NCI-H1694 treated with DMSO at 0.1 percent for 48 hours (cell line): ENCODE measurements at regions not wholly inside any gene's neighbourhood (a gene's known extent, or its start where the extent isn't known, plus 50 kb on each side); places are given as distances from the start of the nearest gene placed in this dataset.
"Not testable (repeated sequence)": the region's sequence is repeated elsewhere in the genome, so short reads cannot be mapped to it uniquely, and the experiment has no call there.

ENCODE experiments used
- DNase-seq: peaks from one replicate; lab custom pipeline; 2025; lab: John Stamatoyannopoulos, UW

DNA sequence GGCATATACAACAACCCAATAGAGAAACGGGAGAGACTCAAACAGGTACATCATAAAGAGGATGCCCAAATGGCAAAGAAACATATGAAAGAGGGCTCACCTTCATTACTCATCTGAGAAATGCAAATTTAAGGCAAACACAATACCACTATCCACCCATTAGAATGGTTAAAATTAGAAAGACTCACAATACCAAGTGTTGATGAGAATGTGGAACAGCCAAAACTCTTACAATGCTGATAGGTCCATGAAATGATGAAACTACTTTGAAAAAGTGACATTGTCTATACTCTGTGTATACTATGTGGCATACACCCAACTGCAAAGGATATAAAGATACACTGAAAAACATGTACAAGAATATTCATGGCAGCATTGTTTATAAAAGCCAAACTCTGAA lies 96.2 kb upstream of the TSHZ3 start:
- no peak for DNase-seq

GRCh38 chr19:31448221-31448657 lies 99.0 kb upstream of the TSHZ3 start:
- no peak for DNase-seq

DNA sequence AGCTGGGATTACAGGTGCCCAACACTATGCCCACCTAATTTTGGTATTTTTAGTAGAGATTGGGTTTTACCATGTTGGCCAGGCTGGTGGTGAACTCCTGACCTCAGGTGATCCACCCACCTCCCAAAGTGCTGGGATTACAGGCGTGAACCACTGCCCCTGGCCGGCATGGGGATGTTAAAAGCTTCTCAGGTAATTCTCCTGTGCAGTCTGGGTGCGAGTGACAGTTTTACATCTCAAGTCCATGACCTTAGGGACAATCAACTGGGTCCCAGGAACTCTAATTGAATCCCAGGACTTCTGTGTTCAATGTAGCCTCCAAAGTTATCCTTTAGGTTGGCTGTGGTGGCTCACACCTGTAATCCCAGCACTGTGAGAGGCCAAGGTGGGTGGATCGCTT lies 100.1 kb upstream of the TSHZ3 start:
- DNase-seq, result no peak

DNA sequence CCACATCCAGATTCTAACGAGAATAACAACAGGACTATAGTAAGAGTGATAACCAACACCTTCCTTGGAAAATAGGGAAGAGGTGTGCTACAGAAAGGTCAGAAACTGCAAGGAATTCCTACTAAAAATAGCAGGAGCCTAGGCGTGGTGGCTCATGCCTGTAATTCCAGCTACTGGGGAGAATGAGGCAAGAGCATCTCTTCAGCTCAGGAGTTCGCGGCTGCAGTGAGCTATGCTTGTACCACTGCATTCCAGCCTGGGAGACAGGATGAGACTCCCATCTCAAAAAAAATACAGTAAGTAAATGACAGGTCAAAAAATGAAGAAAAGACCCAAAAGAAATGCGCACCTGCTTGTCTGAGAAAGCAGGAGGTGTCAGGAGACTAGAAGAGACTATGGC lies 101.5 kb upstream of the TSHZ3 start:
- no peak for DNase-seq

DNA sequence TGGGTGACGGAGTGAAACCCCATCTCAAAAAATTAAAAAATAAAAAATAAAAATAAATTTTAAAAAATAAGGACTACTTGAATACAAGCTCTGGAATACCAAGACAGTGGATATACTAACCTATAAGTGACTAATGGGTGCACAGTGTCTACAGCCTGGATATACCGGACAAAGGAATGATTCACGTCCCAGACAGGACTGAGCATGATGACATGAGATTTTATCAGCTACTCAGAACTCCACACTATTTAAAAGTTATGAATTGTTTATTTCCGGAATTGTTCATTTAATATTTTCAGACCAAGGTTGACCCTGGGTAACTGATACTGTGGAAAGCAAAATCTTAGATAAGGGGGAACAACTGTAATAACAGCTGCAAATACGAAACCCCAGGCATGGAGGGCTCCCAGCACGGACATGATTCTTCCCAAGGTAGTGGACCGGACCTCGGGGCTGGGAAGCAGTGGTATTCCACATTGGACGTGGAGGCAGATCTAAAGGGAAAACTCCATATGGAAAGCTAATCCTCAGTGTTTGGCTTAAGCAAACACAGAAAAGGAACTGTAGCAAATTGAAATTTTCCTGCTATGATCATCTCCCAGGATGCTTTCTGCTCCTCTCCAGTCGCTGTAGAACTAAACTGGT lies 102.6 kb upstream of the TSHZ3 start:
- no peak for DNase-seq

GRCh38 chr19:31459430-31459829 lies 110.2 kb upstream of the TSHZ3 start:
- DNase-seq, result no peak

DNA sequence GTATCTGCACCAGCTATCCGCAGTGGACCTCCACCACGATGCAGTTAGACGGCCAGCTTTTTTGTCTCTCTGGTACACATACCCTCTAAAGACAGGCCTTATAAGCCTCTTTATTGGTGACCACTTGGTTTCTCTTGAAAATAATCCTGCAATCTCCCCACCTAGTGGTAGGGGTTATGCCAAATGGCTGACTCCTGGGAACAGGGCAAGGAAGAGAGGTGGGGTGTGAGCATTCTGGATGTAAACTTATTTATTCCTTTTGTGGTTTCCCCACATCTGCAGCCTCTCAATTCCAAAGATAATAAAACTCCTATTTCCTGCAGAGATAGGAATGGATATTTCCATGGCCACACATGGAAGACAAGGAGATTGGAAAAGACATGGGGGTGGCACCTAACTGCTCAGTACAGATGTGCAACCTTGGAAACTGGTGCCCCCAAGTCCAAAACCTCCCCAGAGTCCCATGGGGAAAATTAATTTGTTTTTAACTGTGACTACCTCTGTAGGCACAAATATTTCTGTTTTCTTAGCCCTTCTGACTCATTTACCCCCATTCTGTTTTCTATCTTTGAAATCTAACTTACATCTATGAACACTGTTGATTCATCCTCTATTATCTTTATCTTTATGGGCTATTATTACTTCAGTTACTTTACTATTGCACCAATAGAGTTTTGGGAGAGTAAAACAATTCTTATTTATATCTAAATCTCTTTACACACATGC lies 112.7 kb upstream of the TSHZ3 start:
- DNase-seq, result no peak

DNA sequence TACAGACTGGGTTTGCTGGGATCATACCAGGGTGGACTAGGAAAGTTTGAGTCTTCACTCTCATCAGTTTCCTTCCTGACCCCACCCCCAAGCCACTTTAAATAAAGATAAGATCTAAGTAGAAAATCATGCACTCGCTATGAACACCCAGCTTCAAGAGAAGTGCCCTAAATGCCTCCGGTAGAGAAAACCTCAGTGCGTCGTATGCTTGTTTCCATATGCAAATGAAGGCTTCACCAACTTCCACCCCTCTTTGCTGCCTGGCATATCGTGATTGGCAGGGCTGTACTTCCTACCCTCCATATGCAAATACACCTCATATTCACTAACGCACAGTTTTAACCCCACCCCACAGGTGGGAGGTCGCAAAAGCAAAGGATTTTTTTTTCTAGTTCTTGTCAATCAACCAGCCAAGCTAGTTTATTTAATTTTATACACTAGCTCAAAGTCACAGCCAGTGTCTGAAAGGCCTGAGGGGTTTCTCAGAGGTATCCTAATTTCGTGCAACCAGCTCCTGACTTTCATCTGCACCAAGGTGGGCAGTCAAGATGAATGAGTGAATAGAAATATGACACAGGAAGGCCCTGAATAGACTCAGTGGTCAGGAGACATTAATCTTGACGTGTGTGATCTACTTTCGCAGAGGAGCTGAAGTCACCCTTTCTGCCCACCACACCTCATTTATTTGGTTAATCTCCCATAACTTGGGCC lies 121.1 kb upstream of the TSHZ3 start:
- no peak for DNase-seq

- DNase-seq, result no peak
Observed at GRCh38 chr19:31470952-31471351, 121.7 kb upstream of the TSHZ3 start.

DNA sequence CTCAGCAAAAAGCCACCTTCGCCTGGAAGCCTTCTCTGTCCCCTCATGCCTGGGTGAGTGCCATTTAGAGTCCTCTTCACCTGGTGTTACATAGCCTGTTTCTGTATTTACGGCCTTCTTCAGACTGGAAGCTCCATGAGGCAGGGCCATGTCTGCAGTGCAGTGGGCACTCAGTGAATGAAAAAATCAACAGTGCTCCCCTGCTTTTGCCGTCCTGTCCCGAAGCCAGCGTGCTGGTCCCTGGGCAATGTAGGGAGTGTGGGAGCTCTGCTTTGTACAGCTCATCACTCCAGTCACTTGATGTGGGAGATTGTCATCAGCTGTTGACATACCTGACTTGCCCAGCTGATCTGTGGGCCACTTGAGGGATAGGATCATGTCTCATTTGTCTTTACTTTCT lies 129.0 kb upstream of the TSHZ3 start:
- DNase-seq, result no peak

DNA sequence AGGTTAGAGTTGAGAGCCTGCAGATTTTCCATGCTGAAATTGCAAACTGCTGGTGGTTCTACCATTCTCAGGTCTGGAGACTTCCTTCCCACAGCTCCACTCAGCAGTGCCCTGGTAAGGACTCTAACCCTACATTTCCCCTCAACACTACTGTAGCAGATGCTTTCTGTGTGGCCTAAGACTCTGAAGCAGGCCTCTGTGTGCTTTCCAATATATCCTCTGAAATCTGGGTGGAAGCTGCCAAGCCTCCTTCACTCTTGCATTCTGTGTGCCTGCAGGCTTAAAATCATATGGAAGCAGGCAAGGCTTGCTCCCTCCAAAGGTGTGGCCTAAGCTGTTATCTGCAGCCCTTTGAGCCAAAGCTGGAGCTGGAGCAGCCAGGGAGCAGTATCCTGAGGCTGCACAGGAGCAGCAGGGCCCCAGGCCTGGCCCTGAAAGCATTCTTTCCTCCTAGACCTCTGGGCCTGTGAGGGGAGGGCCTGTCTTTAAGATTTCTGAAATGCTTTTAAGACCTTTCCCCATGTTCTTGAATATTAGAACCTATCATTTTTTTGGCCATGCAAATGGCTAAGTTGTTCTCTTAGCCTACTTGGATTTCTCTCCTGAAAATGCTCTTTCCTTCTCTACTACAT lies 134.1 kb upstream of the TSHZ3 start:
- DNase-seq, result no peak

DNA sequence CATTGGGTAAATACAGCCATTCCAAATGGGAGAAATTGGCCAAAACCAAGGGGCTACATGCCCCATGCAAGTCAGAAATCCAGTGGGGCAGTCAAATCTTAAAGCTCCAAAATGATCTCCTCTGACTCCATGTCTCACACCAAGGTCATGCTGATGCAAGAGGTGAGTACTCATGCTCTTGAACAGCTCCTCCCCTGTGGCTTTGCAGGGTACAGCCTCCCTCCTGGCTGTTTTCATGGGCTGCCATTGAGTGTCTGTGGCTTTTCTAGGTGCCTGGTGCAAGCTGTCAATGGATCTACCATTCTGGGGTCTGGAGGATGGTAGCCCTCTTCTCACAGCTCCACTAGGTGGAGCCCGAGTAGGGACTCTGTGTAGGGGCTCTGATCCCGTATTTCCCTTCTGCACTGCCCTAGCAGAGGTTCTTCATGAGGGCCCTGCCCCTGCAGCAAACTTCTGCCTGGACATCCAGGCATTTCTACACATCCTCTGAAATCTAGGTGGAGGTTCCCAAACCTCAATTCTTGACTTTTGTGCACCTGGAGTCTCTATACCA lies 135.7 kb upstream of the TSHZ3 start:
- not testable (repeated sequence) for DNase-seq

DNA sequence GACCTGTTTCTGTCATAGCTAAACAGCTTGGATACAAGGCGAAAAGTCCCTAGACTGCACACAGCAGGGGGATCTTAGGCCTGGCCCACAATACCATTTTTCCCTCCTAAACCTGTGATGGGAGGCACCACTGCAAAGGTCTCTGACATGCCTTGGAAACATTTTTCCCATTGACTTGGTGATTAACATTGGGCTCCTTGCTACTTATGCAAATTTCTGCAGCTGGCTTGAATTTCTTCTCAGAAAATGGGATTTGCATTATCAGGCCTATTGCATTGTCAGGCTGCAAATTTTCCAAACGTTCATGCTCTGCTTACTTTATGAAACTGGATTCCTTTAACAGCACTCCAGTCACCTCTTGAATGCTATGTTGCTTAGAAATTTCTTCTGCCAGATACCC lies 136.2 kb upstream of the TSHZ3 start:
- no peak for DNase-seq

- no peak for DNase-seq
Observed at GRCh38 chr19:31491242-31491641, 142.0 kb upstream of the TSHZ3 start.

GRCh38 chr19:31492050-31492449 lies 142.8 kb upstream of the TSHZ3 start:
- no peak for DNase-seq

DNA sequence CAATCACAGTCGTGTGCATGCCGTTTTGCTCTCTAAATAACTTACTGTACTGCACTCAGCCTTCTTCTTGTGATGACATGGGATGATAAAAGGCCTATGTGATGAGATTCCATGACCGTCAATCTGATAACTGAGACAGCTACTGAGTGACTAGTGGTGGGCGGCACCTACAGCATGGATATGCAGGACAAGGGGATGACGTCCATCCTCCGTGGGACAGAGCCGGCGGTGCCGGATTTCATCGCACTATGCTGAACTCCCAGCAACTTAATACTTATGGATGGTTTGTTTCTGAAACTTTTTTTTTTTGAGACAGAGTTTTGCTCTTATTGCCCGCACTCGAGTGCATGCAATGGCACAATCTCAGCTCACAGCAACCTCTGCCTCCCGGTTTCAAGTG lies 146.8 kb upstream of the TSHZ3 start:
- DNase-seq, result no peak

DNA sequence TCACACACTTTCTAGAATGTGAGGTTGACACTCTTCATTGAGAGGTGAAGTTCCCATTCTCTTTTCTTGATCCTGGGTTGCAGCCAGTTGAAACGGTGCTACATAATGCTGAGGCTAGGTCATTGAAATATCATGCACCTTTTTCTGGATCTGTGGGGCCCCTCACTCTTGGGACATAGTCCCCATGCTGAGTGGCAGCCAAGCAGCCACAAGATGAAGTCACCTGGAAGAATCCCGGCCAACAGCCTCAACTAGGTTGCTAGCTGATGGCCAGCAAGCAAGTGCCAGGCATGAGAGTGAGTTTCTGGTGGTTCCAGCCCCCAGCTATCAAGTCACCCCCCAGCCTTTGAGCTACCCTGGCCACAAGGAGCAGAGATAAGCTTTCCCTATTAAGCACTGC lies 148.5 kb upstream of the TSHZ3 start:
- no peak for DNase-seq

DNA sequence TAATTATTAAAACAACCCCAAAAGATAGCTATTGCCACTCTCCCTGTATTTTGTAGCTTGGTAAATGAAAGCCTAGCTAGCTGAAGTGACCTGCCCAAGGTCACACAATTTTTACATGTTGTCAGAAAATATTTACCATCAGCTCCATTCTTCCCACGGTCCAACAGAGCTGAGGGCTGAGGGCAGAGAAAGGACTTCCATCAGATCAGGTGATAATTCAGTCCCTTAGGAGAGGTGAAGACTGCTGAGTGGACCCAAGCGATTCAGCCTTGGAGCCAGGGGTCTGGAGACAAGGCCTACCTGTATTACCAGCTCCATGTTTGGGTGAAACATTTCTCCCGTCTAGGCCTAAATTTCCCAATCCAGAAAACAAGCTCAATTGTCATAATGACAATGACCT lies 149.5 kb upstream of the TSHZ3 start:
- DNase-seq, result no peak

GRCh38 chr19:31499281-31500196 lies 150.3 kb upstream of the TSHZ3 start:
- DNase-seq, result no peak

GRCh38 chr19:31500197-31500830 lies 151.1 kb upstream of the TSHZ3 start:
- no peak for DNase-seq

- no peak for DNase-seq
Observed at GRCh38 chr19:31500946-31501345, 151.7 kb upstream of the TSHZ3 start.
